Fibroblast of villous mesenchyme (primary cell): ENCODE measurements at regions not wholly inside any gene's neighbourhood (a gene's known extent, or its start where the extent isn't known, plus 50 kb on each side); places are given as distances from the start of the nearest gene placed in this dataset.

Experiments used
- DNase-seq: peaks from one replicate; pipeline ENCODE4 v3.0.0-alpha.2; 2010; ENCODE audit warnings: low read depth
- H3K4me3 ChIP-seq: 2 replicates; pipeline ENCODE4 v1.5.1; 2011; ENCODE audit warnings: low read depth, mild to moderate bottlenecking, low read length
- TF ChIP-seq, protein P1 (sequence below): IDR thresholded peaks from 2 replicates; pipeline ENCODE4 v1.5.1; 2012; ENCODE audit warnings: low read depth, mild to moderate bottlenecking, low read length; ENCODE audit not compliant: insufficient read depth

GRCh38 chr21:41638201-41638790 lies 128.6 kb downstream of the RIPK4 start:
- no peak overlapping the region for H3K4me3 ChIP-seq
- DNase-seq: no peak
- TF ChIP-seq, protein P1, sequence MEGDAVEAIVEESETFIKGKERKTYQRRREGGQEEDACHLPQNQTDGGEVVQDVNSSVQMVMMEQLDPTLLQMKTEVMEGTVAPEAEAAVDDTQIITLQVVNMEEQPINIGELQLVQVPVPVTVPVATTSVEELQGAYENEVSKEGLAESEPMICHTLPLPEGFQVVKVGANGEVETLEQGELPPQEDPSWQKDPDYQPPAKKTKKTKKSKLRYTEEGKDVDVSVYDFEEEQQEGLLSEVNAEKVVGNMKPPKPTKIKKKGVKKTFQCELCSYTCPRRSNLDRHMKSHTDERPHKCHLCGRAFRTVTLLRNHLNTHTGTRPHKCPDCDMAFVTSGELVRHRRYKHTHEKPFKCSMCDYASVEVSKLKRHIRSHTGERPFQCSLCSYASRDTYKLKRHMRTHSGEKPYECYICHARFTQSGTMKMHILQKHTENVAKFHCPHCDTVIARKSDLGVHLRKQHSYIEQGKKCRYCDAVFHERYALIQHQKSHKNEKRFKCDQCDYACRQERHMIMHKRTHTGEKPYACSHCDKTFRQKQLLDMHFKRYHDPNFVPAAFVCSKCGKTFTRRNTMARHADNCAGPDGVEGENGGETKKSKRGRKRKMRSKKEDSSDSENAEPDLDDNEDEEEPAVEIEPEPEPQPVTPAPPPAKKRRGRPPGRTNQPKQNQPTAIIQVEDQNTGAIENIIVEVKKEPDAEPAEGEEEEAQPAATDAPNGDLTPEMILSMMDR: no peak

- no peak for DNase-seq
- TF ChIP-seq, protein P1: no peak
- no peak overlapping the region for H3K4me3 ChIP-seq
Measured at GRCh38 chr21:41636636-41637630, 129.0 kb upstream of the TMPRSS2 start.

GRCh38 chr21:41635874-41636273 lies 127.9 kb upstream of the TMPRSS2 start:
- TF ChIP-seq, protein P1: no peak
- DNase-seq: no peak
- H3K4me3 ChIP-seq: no peak overlapping the region

GRCh38 chr21:41634858-41635257 lies 126.9 kb upstream of the TMPRSS2 start:
- H3K4me3 ChIP-seq: no peak overlapping the region
- DNase-seq: no peak
- TF ChIP-seq, protein P1: no peak

- no peak overlapping the region for H3K4me3 ChIP-seq
- no peak for DNase-seq
- TF ChIP-seq, protein P1: no peak
Measured at GRCh38 chr21:41634211-41634694, 126.3 kb upstream of the TMPRSS2 start.

- no peak overlapping the region for H3K4me3 ChIP-seq
- no peak for DNase-seq
- TF ChIP-seq, protein P1: no peak
Measured at GRCh38 chr21:41633627-41634026, 125.7 kb upstream of the TMPRSS2 start.
